GM06990 (cell line): ENCODE measurements at regions not wholly inside any gene's neighbourhood (a gene's known extent, or its start where the extent isn't known, plus 50 kb on each side); places are given as distances from the start of the nearest gene placed in this dataset.
"Not testable (repeated sequence)": the region's sequence is repeated elsewhere in the genome, so short reads cannot be mapped to it uniquely, and the experiment has no call there.

Experiments used
- DNase-seq: peaks from one replicate; pipeline ENCODE4 v3.0.0-alpha.2; 2011; ENCODE audit not compliant: insufficient read length; ENCODE audit errors: extremely low read depth
- H3K27me3 ChIP-seq: replicated peaks from 2 replicates; pipeline ENCODE4 v1.6.0; 2011; ENCODE audit warnings: low read length; ENCODE audit not compliant: control insufficient read depth, insufficient read depth
- H3K36me3 ChIP-seq: 2 replicates; pipeline ENCODE4 v1.5.1; 2011; ENCODE audit warnings: low read length; ENCODE audit not compliant: control insufficient read depth, insufficient read depth
- H3K4me3 ChIP-seq: replicated peaks from 2 replicates; pipeline ENCODE4 v1.5.1; 2011; ENCODE audit warnings: low read depth, mild to moderate bottlenecking, control low read depth, low read length
- CTCF ChIP-seq: IDR thresholded peaks from 2 replicates; pipeline ENCODE4 v1.5.1; 2011; ENCODE audit warnings: low read length, control low read depth, mild to moderate bottlenecking, inconsistent platforms; ENCODE audit not compliant: insufficient read depth, poor library complexity, severe bottlenecking

- no peak for TF ChIP-seq CTCF
- Histone ChIP-seq H3K4me3 (no peak overlapping the region), H3K36me3 (no peaks in the 10 kb centered on the region), H3K27me3 (no peaks in the 10 kb centered on the region)
- DNase-seq: no peak
These were observed 383.6 kb upstream of the GYPC start for GRCh38 chr2:126272401-126272800.

DNA sequence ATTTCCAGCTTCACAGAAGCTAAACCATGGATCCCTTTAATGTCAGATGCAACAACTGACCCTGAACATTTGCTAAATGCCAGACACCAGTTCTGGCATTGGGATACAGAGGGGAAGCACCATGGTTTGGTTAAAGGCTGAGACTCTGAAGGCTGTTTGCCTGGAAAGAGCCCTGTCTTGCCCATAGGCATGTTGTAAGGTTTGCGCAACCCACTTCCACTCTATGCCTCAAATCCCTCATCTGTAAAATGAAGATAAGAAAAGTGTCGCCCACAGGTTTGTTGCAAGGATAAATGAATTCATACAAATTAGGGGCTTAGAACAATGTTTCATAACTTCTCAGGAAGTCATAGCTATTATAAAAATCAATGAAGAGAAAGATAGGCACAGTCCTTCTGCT is 380.9 kb upstream of the GYPC start:
- DNase-seq: no peak
- no peak overlapping the region for H3K4me3 ChIP-seq
- no peak for TF ChIP-seq CTCF
- no peaks in the 10 kb centered on the region for H3K27me3 ChIP-seq
- no peaks in the 10 kb centered on the region for H3K36me3 ChIP-seq

DNA sequence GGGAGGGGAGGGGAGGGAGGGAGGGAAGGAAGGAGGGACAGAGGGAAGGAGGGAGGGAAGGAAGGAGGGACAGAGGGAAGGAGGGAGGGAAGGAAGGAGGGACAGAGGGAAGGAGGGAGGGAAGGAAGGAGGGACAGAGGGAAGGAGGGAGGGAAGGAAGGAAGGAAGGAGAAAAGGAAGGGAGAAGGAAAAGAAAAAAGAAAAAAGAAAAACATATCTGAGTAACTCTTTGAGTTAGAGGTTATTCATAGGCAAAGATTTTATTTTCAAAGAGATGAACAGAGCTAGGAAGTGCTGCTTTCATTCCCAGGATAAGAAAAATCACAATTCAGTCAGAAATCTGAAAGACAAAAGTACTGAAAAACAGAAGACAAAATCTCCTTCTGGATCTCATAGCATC is 379.7 kb upstream of the GYPC start:
- H3K4me3 ChIP-seq, H3K36me3 ChIP-seq, H3K27me3 ChIP-seq, DNase-seq: not testable (repeated sequence)

DNA sequence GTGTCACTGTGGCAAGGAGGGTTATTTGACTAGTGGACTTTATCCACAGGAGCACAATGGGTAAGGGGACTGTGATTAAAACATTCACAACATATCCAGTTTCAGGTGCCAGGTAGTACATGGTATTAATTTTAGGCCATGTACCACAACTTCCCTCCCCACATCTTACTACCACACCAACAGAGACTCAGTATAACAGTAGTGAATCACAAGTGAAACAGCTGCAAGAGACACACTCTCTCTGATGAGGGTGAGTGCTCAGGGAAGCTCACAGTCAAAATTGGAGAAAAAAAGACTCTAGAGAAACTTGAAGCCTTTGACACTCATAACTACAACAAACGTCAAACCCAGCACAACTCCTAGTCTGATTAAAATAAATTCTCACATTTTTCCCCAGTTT is 367.6 kb upstream of the GYPC start:
- no peak for TF ChIP-seq CTCF
- H3K36me3 ChIP-seq: no peaks in the 10 kb centered on the region
- H3K4me3 ChIP-seq: no peak overlapping the region
- DNase-seq: no peak
- no peaks in the 10 kb centered on the region for H3K27me3 ChIP-seq

- not testable (repeated sequence) for H3K36me3 ChIP-seq, H3K4me3 ChIP-seq, H3K27me3 ChIP-seq, DNase-seq
These were observed 362.0 kb upstream of the GYPC start for GRCh38 chr2:126293962-126294361.

GRCh38 chr2:126299469-126299976 is 356.4 kb upstream of the GYPC start:
- Histone ChIP-seq H3K36me3 (no peaks in the 10 kb centered on the region), H3K4me3 (no peak overlapping the region), H3K27me3 (no peaks in the 10 kb centered on the region)
- no peak for TF ChIP-seq CTCF
- DNase-seq: no peak

- H3K4me3 ChIP-seq: no peak overlapping the region
- TF ChIP-seq CTCF: no peak
- DNase-seq: no peak
- H3K36me3 ChIP-seq: no peaks in the 10 kb centered on the region
- H3K27me3 ChIP-seq: no peaks in the 10 kb centered on the region
These were observed 355.6 kb upstream of the GYPC start for GRCh38 chr2:126300348-126300747.
